ENCODE measurements at regions not wholly inside any gene's neighbourhood (a gene's known extent, or its start where the extent isn't known, plus 50 kb on each side); places are given as distances from the start of the nearest gene placed in this dataset.
"Not testable (repeated sequence)": the region's sequence is repeated elsewhere in the genome, so short reads cannot be mapped to it uniquely, and the experiment has no call there.

DNA sequence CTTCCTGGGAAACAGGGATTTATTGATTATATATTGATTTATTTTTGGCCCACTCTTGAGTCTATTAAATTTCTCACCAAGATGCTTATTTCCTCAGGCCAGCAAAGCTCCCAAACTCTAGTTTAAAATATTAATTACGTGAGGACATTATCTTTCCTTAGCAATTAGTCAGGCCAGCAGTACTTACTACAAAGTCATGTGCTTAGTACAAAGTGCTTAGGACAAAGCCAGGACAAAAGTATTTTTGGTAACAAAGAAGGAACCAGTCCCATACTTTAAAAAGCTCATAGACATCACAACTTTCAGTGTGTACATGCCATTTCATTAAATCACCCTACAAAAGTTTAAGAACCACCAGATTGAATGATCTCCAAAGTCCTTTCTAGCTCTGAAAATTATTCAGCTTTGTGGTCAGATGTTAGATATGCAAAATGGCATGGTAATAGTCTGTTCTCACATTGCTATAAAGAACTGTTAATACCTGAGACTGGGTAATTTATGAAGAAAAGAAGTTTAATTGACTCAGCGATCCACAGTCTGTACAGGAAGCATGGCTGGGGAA lies 94.7 kb upstream of the PWP1 start:
- DNase-seq (ENCODE audit: low spot score) = no peak

DNA sequence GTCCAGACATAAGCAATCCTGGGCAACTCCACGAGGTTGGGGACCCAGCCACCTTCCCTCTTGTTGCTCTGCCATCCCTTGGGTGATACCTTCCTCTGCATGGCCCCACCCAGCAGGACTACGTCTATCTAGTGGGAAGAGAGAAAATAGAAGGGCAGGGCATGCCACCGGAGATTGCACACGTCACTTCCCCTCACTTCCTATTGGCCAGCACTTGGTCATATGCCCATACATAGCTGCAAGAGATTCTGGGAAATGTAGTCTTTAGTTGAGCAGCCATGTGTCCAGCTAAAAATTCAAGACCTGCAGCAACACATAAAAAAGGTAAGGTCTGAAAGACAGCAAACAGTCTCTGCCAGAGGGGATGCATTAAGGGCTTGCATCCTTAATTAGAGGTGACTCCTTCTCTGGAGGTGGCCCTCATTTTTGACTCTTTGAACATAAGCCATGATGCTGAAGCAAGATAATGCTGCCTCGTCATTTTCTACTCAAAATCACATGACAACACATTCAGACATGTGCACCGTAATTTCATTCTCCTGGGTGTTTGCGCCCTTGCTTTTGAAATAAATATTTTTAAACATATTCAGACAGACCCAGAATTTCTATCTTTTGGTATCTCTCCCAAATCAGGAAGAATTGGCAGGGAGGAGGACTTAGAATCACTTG lies 91.8 kb upstream of the PWP1 start:
- no peak for DNase-seq (ENCODE audit: low spot score)

GRCh38 chr12:107594995-107595394 lies 90.6 kb upstream of the PWP1 start:
- DNase-seq (ENCODE audit: low spot score) = no peak

DNA sequence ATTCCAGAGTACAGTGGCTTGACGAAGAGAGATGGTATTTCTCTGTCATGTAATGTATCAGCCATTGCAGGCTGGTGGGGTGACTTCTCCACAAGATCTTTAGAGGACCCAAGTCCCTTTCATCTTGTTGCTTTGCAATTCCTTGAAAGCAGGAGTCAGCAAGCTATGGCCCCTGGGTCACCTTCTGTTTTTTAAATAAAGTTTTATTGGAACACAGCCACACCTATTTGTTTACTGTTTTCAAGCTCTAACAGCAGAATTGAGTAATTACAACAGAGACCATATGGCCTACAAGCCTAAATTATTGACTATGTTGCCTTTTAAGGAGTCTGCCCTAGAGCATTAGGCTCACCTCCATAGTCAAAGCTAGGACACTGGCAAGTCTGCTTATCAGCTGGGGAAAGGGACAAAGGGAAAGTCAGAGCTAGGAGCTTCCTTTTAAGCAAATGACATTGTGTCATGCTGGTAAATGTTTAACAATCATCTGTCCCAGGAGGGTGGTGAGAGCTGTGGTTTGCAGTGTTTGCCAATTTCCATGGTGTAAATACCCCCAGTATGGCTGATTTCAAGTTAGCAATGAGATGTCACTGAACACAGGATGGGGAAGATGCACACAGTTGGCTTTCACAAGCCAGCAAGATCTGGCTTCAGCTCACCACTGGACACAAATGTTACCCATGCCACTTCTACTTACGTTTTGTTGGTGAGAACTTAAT lies 87.7 kb upstream of the PWP1 start:
- no peak for DNase-seq (ENCODE audit: low spot score)

DNA sequence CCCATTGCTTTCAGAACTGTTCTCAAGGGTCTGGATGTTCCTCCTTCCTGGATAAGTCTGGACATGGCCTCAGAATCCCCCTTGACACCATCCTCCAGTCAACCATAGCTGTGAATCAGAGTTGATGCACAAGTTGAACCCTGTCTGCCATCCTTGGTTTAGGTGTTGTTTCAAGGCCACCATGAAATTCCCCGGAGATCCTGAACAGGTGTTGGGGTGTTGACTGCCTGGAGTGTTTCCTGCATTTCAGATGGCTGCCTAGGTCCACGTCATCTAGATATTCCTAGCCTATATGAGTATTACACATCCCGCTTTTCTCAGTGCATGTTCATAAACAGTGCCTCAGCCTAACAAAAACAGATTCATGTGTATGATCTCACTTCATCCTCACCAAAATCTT lies 86.7 kb upstream of the PWP1 start:
- no peak for DNase-seq (ENCODE audit: low spot score)

DNA sequence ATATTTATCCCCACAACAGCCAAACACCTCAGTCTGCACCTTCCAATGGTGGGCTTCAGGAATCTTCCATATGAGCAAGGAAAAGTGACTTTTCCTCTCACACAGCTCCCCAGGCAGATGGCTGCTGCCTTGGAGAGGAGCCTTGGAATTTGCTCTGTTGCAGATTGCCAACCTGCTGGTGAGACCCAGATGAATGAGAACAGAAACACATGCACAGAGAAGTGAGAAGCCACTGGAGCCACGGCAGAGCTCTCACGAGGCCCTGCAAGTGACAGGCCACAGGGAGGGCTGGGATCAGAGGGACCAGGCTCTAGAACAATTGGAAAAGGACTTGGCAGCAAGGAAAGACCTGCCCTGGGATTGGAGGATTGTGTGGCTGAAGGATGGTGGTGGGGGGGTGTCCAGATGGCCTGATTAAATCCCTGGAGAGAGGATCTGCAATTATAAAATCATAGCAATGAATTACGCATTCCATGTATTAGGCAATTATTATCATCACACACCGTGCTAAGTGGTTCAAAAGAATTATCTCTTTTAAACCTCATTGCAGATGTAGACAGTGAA lies 84.9 kb upstream of the PWP1 start:
- no peak for DNase-seq (ENCODE audit: low spot score)

DNA sequence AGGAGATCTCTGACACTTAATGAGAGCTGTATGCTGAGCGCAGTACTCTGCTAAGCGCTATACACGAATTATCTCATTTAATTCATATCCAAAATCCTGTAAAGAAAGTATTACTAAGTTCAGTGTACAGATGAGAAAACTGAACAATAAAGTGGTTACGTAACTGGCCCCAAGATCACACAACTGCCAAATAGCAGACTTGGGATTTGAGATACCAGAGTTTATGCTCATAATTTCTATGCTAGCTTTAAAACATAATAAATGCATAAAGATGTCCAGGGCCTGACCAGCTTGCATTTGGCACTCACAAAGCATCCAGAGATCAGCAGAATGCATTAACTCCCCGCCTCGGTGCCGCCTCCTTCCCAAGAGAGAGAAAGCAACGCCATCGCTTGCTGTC lies 83.2 kb upstream of the PWP1 start:
- DNase-seq (ENCODE audit: low spot score) = no peak

GRCh38 chr12:107605293-107605692 lies 80.3 kb upstream of the PWP1 start:
- DNase-seq (ENCODE audit: low spot score) = no peak

GRCh38 chr12:107607464-107608392 lies 77.9 kb upstream of the PWP1 start:
- peak; percentile 53 for DNase-seq (ENCODE audit: low spot score)

GRCh38 chr12:107608779-107609178 lies 76.8 kb upstream of the PWP1 start:
- not testable (repeated sequence) for DNase-seq (ENCODE audit: low spot score)

DNA sequence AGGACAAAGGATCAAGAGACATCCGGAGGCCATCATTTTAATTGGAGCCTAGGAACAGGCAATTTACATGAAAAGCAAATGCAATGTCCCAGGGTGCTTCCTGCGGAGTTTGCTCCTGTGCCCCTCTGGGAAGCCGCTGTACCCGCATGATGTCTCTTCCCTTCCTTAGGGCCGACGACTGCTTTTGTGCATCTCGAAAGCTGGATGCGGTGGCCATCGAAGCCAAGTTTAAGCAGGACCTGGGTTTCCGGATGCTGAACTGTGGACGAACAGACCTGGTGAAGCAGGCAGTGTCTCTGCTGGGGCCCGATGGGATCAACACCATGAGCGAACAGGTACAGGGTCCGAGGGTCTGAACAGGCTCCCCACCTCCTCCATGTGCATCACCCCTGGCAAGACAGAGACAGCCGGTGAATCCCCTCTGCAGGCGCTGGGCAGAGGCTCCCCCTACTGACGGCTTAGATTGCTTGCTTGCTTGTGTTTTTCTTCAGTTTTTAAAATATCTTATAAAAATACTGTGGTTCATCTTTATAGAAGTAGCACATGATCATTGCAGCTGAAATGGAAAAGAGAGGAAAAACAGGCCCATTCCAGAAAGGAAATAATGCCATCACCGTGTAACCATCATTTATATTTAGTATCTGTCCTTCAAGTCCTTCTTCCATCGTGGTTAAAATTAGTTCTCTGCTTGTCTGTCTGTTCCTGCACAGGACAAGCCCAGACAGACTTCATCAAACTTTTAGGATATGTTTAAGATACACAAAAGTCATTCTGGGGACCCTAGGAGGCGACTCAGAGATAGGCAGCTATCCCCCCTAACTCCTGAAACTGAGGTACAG lies 75.4 kb upstream of the PWP1 start:
- no peak for DNase-seq (ENCODE audit: low spot score)

DNA sequence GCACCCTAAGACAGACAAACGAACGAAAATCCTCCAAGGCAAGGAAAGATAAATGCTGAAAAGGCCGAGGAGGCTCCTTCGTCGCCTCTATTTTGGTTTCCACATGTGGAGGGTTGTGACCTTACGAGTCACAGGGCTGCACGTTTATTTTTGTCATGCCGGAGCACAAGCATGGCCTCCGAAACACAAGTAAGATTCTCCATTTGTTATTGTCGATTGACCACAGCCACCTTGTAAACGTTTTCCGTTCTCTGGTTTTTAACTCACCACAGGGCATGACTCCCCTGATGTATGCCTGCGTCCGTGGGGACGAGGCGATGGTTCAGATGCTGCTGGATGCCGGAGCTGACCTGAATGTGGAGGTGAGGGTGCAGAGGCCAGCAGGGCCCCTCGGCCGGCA lies 73.1 kb upstream of the PWP1 start:
- no peak for DNase-seq (ENCODE audit: low spot score)

DNA sequence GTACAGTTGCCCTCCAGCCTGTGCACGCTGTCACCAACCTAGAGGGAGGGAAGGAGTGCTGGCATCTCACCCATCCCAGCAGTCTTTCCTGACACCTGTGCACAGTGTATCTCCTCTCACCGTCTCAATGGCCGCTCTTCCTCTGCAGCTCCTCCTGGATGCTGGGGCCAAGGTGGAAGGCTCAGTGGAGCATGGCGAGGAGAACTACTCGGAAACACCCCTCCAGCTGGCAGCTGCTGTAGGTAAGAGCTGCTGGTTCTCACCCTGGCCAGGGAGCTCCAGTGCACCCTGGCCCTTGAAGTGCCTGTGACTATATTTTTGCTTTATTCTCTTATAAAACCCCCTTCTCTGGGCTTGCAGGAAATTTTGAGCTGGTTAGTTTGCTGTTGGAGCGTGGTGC lies 68.7 kb upstream of the PWP1 start:
- DNase-seq (ENCODE audit: low spot score) = no peak

GRCh38 chr12:107618106-107618505 lies 67.5 kb upstream of the PWP1 start:
- no peak for DNase-seq (ENCODE audit: low spot score)

GRCh38 chr12:107619831-107620230 lies 65.8 kb upstream of the PWP1 start:
- no peak for DNase-seq (ENCODE audit: low spot score)

- DNase-seq (ENCODE audit: low spot score) = no peak
Observed at GRCh38 chr12:107622001-107622400, 63.6 kb upstream of the PWP1 start.

DNA sequence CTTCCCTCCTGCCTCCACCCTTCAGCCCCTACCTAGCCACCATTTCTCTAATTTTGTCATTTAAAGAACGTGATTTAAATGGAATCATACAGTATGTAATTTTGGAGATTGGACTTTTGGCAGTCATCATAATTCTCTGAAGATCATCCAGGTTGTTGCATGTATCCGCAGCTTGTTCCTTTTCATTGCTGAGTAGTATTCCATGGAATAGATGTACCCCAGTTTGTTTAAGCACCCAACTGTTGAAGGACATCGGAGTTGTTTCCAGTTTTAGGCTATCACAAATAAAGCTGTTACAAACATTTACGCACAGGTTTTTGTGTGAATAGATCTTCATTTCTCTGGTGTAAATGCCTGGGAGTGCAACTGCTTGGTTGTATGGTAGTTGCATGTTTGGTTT lies 61.1 kb upstream of the PWP1 start:
- no peak for DNase-seq (ENCODE audit: low spot score)

DNA sequence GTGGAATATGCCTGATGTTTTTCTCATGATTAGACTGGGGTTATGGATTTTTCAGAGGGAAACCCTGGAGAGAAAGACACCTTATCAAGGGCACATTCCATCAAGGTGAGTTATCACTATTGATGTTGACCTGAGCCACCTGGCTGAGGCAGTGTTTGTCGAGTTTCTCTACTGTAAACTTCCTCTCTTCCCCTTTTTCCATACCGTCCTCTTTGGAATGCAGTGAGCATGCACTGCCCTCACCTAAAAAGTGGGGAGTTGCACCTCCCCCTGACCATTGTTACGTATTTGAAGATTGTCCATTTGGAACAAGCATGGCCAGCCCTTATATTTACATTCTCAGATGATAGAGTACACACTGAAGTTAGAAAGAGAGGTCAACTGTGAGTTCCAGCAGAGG lies 53.9 kb upstream of the PWP1 start:
- DNase-seq (ENCODE audit: low spot score) = no peak

DNA sequence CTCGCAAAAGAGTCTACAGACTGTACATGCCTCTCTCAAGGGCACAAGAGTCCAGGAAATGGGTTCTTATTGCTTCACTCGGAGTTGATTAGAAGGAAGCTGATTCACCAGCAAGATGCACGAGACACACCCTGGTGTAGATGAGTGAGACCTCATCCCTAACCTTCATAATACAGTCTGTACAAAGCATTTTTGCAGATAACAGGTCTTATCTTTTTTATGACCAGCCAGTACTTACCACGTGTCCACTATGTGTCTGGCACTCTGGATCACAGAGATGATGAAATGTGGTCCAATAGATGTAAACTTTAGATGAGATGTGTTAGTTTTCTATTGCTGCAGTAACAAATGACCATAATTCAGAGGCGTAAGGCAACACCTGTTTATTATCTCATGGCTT lies 53.4 kb upstream of the PWP1 start:
- DNase-seq (ENCODE audit: low spot score) = no peak

DNA sequence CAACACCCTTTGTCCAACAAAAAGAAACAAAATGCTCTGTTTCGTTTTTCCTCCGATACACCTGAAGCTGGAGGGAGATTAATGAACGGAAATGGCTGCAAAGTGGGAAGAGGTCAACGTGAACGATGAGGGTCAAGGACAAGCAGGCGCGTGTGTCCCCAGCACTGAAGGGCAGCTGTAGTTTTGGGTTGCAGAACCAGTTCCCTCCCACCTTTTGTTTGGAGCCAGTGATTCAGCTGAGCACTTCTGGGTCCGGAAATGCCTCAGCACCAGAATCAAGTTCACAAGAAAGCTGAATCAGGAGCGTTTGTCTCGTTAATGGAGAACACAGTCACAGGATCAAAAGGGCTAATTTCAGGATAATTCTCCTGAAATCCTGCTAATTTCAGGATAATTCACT lies 51.1 kb upstream of the PWP1 start:
- DNase-seq (ENCODE audit: low spot score) = no peak

DNA sequence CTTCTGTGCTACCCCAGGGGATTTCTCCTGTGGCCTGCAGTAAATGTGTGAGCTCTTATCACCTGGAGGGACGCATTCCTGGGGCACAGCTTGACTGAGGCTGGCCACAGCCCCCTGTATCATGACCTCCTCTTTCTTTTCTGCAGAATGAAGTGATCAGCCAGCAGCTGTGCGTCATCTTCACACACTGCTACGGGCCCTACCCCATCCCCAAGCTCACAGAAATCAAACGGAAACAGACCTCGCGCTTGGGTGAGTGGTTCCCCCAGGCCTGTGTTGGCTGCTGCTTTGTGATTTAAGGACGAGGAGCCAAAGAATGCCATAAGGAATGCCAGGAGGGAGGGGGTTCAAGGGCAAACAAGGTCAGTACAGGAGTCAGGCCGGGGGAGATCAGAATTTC lies 50.5 kb upstream of the PWP1 start:
- DNase-seq (ENCODE audit: low spot score) = no peak

All from putamen (tissue), 1 donor.